Peyer's patch (tissue), 4 donors: ENCODE measurements at regions not wholly inside any gene's neighbourhood (a gene's known extent, or its start where the extent isn't known, plus 50 kb on each side); places are given as distances from the start of the nearest gene placed in this dataset.

Experiments used
- DNase-seq, 3 donors: peaks; one replicate each; pipeline ENCODE4 v3.0.0-alpha.2; 2017 to 2019
- H3K27ac ChIP-seq, 4 donors: fragments of 200-600 bp; sonication (generic); one replicate each; pipeline ENCODE4 v1.5.1; 2016 to 2019
- H3K27me3 ChIP-seq, 2 donors: fragments of 200-600 bp; sonication (generic); one replicate each; pipeline ENCODE4 v1.5.1; 2019
- H3K36me3 ChIP-seq, 3 donors: fragments of 200-600 bp; sonication (generic); one replicate each; pipeline ENCODE4 v1.5.1; 2016 to 2019
- H3K4me1 ChIP-seq, 4 donors: fragments of 200-600 bp; sonication (generic); one replicate each; pipeline ENCODE4 v1.5.1; 2016 to 2019
- H3K4me3 ChIP-seq, 4 donors: fragments of 200-600 bp; sonication (generic); 1 replicate in 3 of 4; 2 replicates in 1 of 4; pipeline ENCODE4 v1.5.1; 2016 to 2019; ENCODE audit warnings: mild to moderate bottlenecking in 1 of 4
- H3K9me3 ChIP-seq, 4 donors: fragments of 200-600 bp; sonication (generic); one replicate each; pipeline ENCODE4 v1.5.1; 2016 to 2019; ENCODE audit warnings: mild to moderate bottlenecking in 1 of 4
- CTCF ChIP-seq, 6 experiments: fragments of 450-650 bp in 4 of 6; fragments of 200-600 bp in 2 of 6; sonication (generic) in 1 of 6; IDR thresholded peaks; one replicate each; pipeline ENCODE4 v1.5.1; 2017 to 2019; ENCODE audit warnings: antibody characterized with exemption in 6 of 6, mild to moderate bottlenecking in 3 of 6, moderate library complexity in 1 of 6
- POLR2A ChIP-seq, 2 donors: fragments of 450-650 bp; IDR thresholded peaks; one replicate each; pipeline ENCODE4 v1.5.1; 2017; ENCODE audit warnings: antibody characterized with exemption in 2 of 2, mild to moderate bottlenecking in 2 of 2, moderate library complexity in 2 of 2

GRCh38 chr20:22431419-22431818 lies 153.0 kb downstream of the FOXA2 start:
- Histone ChIP-seq H3K4me3 (no peak overlapping the region), H3K9me3 (peaks cover 0 to 3% (median 0%) of the 10 kb centered on the region in 4 donors), H3K27ac (no peak overlapping the region), H3K4me1 (no peaks in the 10 kb centered on the region), H3K36me3 (no peaks in the 10 kb centered on the region), H3K27me3 (no peaks in the 10 kb centered on the region)
- TF ChIP-seq POLR2A (IDR thresholded peaks at IDR 0.05) (no peak), CTCF (IDR thresholded peaks at IDR 0.05) (no peak)
- DNase-seq: no peak

DNA sequence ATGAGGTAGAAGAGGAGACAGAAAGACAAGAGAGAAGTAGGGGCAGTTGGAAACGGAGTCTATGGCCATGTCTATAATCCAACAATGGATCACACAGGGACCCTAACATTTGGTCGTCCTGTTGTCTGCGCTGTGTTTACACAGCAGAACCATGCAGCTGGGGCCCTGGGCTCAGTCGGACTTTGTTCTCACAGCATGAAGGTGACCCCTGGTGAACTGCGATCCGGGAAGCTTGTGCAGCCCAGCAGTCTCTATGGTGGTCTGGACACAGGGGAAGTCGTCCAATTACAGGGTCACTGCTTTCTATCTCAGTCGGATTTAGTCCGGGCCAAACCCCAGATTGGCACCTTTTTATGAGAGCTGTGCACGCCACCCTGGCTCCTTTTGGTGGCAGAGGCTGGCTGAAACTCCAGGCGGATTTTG lies 153.6 kb downstream of the FOXA2 start:
- TF ChIP-seq POLR2A (IDR thresholded peaks at IDR 0.05) (no peak), CTCF (IDR thresholded peaks at IDR 0.05) (no peak)
- Histone ChIP-seq H3K4me3 (no peak overlapping the region), H3K4me1 (no peaks in the 10 kb centered on the region), H3K36me3 (no peaks in the 10 kb centered on the region), H3K27ac (no peak overlapping the region), H3K9me3 (peaks cover 0 to 3% (median 0%) of the 10 kb centered on the region in 4 donors), H3K27me3 (no peaks in the 10 kb centered on the region)
- no peak for DNase-seq

DNA sequence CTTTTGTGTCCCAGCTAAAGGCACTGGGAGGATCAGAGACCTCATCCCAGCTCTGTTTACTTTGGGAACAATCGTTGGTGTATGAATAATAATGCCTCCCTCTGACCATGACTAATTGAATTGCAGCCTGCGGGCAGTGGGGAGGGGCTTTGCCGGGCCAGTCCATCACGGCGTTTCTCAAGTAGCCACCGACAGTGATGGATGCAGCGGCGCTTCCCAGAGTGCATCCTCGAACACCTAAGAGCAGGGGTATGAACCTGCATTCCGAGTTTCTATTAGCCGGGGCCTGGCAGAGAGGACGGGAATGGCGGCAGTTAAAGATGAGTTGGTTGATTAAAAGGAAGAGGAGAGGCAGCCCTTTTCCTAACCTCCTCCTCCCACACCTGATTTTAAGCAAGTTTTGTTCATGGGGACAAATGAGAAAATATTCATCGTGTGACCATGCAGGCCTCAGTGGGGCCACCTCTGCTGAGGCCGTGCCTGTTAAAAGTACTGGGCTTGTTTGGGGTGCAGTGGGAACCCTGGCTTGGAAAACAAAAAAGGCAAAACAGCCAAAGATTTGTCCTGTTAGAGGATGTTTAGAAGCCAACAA lies 154.1 kb downstream of the FOXA2 start:
- no peak for TF ChIP-seq CTCF (IDR thresholded peaks at IDR 0.05)
- no peak for TF ChIP-seq POLR2A (IDR thresholded peaks at IDR 0.05)
- Histone ChIP-seq H3K27ac (no peak overlapping the region), H3K36me3 (no peaks in the 10 kb centered on the region), H3K27me3 (no peaks in the 10 kb centered on the region), H3K9me3 (peaks cover 0 to 3% (median 0%) of the 10 kb centered on the region in 4 donors), H3K4me3 (no peak overlapping the region), H3K4me1 (no peaks in the 10 kb centered on the region)
- DNase-seq: no peak

GRCh38 chr20:22429175-22430153 lies 154.9 kb downstream of the FOXA2 start:
- no peaks in the 10 kb centered on the region for H3K27me3 ChIP-seq
- no peak for DNase-seq
- TF ChIP-seq CTCF (IDR thresholded peaks at IDR 0.05): no peak
- no peak for TF ChIP-seq POLR2A (IDR thresholded peaks at IDR 0.05)
- H3K36me3 ChIP-seq: no peaks in the 10 kb centered on the region
- peaks cover 0 to 1% (median 0%) of the 10 kb centered on the region in 4 donors for H3K9me3 ChIP-seq
- H3K4me3 ChIP-seq: no peak overlapping the region
- no peaks in the 10 kb centered on the region for H3K4me1 ChIP-seq
- H3K27ac ChIP-seq: no peak overlapping the region

DNA sequence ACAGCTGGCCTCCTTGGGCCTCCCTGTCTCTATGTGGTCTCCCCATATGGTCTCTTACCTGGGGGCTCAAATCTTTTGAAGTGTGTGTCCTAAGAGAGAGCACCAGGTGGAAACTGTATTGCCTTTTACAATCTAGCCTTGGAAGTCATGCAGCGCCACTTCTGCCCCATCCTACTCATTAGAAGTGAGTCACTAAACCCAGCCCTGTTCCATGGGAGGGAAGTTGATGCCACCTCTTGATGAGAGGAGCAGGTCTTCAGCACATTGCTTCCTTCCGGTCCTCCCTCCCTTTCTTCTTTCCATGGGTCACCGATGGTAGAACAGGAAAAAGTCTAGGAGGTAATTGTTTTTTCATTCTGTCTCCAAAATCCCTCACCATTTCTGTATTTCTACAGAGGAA lies 156.3 kb downstream of the FOXA2 start:
- H3K4me1 ChIP-seq: no peaks in the 10 kb centered on the region
- DNase-seq: no peak
- no peaks in the 10 kb centered on the region for H3K36me3 ChIP-seq
- H3K4me3 ChIP-seq: no peak overlapping the region
- no peaks in the 10 kb centered on the region for H3K27me3 ChIP-seq
- H3K27ac ChIP-seq: no peak overlapping the region
- TF ChIP-seq POLR2A (IDR thresholded peaks at IDR 0.05) (no peak), CTCF (IDR thresholded peaks at IDR 0.05) (no peak)
- no peaks in the 10 kb centered on the region for H3K9me3 ChIP-seq
